ENCODE measurements at regions not wholly inside any gene's neighbourhood (a gene's known extent, or its start where the extent isn't known, plus 50 kb on each side); places are given as distances from the start of the nearest gene placed in this dataset.

DNA sequence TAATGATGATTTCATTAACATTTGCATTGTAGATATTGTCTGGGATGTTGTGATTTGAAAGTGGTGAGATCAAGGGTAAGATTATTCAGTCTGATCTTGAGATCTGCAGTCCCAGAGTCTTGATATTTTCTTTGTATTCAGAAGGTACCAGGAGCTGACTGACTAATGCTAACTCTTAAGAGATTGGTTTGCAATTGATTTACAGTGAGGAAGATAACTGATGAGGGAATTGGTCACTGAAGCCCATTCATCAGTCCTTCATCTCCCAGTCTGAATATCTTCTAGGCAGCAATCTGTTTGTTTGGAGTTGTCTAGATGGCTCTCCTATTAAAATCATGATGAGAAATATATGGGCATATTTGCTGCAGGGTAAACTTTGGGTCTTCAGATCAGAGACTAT lies 473.7 kb downstream of the ARL4A start:
- no peak for TF ChIP-seq CTCF (IDR thresholded peaks at IDR 0.05; ENCODE audit: insufficient read depth, low read length)
- TF ChIP-seq GABPA (IDR thresholded peaks at IDR 0.05; ENCODE audit: low read depth), result no peak
- no peak for TF ChIP-seq POLR2AphosphoS5 (IDR thresholded peaks at IDR 0.05; ENCODE audit: low read depth)
